Stimulated activated CD8-positive, alpha-beta memory T cell treated with anti-CD3 and anti-CD28 coated beads, Interleukin-15, amount 100 ng/mL, for 48 hours (primary cell): ENCODE measurements at regions not wholly inside any gene's neighbourhood (a gene's known extent, or its start where the extent isn't known, plus 50 kb on each side); places are given as distances from the start of the nearest gene placed in this dataset.
"Not testable (repeated sequence)": the region's sequence is repeated elsewhere in the genome, so short reads cannot be mapped to it uniquely, and the experiment has no call there.

ENCODE experiments used
- DNase-seq, 2 donors: peaks; one replicate each; pipeline ENCODE4 v3.0.0-alpha.2; 2020; ENCODE audit warnings: low read depth in 2 of 2

DNA sequence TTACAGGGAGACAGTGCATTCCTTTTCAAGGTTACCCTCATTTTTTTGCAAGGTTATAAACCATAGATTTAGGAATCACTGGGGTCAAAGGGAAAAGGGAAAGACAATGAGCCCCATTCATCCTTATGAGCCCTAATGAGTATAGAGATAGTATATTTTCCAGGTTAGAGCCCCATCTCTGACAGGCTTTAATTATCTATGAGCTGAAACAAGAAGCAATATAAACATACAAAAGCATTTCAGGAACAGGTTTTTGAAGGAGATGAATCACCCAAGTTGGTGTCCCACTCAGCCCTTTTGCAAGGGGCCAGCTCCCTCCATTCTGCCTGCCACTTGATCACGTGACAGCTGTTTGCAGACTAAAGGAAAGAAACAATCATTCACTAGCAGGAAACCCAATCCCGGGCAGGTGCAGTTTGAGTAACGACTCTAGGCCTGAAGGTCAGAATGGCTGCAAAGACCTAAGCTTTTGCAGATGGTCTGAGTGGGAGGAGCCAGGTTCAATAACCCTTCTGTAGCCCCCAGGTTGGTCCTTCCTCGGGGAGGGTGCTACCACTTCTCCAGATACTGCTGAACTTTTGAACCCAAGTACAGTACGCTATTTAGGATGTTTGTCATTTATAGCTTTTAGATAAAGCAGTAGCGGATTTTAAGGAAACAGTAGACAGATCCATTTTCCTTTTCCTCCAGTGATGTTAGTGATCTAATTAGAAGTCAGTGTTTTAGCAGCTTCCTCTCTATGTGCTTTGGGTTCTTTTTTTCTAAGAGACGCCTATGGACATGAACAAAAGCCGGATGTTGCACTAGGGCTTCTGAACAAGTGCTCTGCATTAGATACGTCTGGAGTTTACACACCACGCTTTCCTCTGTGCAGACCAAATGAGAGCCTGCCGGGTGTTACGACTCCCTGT, 253.2 kb downstream of the SOX4 start:
- peak; percentile 10 to 21 for DNase-seq

DNA sequence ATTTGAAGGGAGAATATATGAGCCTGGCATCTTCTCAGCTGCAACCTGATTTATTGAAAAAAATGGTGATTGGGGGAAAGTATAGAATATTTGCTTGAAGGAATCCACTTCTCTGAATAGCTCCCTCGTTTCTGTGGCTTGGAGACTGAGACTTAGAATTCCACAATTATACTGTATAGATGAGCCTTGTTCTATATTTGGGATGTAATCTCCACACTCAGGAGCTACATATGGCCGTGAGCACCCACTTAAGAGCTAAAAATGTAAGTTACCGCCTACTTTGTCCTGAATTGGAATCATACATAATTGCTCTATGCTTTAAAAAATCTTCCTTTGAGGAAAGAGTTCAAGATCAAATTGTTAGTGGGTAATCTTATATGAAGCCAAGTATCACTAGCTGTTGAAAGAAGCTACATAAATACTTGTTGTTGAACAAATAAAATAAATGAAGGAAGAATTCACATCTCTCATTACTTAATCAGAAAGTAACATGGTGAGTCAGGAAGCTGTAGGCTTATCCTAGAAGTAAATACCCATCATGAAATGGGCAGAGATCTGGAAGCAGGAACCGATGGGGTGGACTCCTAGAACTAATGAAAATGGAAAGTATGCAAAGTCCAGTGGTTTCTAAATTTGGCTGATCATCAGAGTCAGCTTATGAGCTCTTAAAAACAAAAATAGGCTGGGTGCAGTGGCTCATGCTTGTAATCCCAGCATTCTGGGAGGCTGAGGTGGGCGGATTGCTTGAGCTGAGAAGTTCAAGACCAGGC, 254.3 kb downstream of the SOX4 start:
- DNase-seq: no peak

DNA sequence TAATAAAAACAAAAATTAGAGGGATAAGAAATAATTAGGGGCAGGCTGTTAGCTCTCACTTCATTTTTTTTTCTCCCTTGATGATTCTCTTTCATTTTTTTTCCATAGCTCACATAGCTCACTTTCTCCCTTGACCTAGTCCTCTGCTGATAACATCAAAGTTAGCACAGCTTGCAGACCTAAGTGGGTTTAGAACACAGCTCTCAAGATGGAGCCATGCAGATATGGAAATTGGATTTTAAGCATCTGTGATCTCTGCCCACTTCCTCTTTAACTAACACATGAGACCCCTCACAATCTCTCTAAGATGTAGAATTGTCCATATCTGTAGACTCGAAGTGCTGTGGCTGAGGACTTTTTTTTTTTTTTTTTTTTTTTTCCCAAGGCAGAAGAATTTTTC, 257.1 kb downstream of the SOX4 start:
- no peak for DNase-seq

DNA sequence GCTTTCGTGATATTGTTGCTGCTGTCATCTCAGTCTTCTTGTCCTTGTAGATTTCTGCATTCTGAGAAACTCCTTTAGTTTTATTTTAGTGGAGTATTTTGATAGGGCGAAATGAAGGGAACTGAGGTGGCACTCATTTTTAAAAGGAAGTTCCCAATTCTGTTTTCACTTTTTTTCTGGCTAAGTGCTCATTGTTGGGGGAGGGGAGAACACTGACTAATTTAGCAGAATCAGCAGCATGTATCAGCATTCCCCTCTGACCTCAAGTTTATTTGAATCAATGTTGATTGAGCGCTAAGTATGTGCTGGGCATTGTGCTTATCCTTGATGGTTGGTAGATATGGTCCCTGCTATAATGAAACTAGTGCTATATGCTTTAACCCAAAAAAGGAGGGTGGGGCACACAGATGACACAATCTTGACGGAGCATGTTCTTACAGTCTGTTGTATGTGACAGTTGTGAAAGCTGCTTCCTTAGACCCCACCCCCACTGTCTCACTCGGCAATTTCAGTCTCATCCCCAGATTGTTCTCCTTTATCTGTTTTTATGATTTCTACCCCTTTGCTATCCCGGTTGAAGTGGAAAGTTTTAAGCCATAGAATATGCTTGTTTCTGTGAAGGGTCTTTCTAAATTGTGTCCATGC, 262.4 kb downstream of the SOX4 start:
- no peak for DNase-seq

DNA sequence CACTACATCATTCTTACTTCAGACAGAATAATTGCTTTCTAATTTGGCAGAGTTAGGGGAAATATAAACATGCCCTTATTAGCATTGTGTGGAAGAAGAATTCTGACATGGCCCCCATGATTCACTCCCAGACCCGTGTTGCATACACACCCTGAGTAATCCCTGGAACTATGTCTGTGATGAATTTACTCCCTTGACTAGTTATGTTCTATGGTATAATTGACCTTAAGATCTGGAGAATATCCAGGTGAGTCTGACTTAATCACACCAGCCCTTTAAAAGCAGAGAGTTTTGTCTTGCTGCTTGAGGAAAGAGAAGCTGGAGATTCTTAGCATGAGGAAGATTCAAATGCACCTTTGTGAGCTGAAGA, 262.9 kb downstream of the SOX4 start:
- DNase-seq: no peak

DNA sequence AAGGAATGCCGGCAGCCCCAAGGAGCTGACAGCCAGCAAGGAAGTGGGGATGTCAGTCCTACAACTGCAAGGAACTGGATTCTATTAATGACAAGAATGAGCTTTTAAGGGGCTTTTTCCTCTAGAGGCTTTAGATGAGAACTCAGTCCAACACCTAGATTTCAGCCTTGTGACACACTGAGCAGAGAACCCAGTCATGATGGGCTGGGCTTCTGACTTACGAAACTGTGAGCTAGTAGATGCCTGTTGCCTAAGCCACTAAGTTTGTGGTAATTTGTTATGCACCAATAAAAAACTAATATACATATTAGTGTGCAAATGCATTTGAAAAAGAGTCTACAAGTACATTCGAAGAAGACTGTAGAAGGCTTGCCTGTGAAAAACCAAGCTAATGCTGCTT, 263.3 kb downstream of the SOX4 start:
- no peak for DNase-seq

DNA sequence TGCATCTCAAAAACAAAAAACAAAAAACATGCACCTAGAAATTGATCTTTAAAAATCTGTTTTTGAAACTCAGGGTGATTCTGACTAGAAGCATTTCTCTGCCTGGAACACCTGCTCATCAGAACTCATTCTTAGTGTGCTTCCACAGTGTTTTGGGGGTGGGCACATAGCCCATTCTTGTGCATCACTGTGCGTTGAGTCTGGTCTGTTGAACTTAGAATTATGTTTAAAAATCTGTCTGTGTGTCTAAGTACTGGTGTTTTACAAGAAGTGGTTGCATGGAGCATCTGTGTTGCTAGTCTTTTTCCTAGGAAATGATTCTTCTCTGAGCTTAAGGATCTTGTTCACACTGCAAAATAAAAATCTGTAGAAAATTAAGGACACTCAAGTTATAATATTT, 264.5 kb downstream of the SOX4 start:
- no peak for DNase-seq

DNA sequence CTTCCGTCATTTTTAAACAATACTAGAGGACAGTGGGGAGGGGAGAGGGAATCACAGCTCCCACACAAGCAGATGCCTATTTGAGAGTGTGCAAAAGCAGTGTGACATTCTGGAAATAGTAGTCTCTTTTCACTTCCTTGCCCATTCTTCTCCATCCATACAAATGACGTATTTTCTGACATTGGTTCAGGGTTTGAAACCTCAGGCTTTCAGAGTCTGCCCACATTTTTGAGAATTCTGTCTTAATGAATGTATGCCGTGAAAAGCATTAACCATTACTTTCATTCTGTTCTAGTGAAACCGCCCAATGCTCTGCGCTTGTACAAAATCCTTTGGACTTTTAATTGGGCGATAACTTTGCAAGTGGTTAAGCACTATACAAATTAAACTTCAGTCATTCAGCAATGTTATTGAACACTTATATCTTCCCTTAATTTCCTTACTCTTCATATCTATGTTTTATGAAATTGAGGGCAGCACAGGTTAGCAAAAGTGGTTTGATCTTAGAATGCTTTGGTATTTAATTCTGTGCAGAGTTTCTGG, 265.7 kb downstream of the SOX4 start:
- DNase-seq: no peak

DNA sequence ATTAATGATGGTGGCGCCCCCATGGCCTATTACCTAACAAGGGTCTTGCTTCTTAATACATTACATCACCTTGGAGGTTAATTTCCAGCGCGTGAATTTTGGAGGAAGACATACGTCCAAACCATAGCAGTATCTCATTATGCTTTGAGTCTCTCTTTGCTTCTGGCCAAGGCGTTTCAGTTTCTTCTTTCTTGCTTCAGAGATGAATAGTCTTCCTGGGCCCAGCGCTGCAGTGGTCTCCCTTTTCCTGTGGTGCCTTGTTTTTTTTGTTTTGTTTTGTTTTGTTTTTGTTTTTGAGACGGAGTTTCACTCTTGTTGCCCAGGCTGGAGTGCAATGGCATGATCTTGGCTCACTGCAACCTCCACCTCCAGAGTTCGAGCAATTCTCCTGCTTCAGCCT, 268.4 kb downstream of the SOX4 start:
- no peak for DNase-seq

DNA sequence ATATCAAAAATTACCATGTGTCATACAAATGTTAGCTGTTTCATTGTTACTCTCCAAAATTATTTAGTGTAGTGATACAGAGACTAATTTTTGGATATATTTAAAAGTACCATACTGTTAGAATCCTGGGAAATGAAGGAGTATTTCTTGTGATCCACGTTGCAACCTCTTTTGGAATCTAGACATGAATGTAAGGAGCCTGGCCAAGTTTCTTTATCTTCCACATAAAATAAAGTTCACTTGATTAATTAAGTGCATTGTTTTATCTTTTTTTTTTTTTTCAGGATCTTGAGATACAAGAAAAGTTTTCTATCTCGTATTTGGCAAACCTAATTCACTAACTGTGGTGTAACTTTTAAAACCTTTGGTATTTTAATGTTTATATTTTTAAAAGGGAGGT, 270.7 kb downstream of the SOX4 start:
- DNase-seq: no peak

DNA sequence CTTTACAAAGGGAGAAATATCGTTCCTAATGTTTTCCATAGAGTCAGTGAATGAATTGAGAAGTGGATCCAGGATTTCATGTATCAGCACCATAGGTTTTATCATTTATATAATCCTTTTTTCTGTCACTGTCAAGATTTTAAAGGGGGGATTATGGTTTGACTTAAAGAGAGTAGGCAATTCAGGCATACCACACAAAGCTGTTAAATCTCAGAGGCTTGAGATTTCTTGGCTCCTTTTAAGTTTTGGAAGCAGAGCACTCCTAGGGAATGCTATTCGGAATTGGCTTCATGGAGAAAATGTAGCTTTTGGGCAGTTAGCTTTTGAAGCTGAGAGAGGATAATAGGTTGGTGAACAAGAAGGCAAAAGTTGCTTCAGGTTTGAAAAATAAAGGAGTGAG, 274.7 kb downstream of the SOX4 start:
- DNase-seq: no peak

DNA sequence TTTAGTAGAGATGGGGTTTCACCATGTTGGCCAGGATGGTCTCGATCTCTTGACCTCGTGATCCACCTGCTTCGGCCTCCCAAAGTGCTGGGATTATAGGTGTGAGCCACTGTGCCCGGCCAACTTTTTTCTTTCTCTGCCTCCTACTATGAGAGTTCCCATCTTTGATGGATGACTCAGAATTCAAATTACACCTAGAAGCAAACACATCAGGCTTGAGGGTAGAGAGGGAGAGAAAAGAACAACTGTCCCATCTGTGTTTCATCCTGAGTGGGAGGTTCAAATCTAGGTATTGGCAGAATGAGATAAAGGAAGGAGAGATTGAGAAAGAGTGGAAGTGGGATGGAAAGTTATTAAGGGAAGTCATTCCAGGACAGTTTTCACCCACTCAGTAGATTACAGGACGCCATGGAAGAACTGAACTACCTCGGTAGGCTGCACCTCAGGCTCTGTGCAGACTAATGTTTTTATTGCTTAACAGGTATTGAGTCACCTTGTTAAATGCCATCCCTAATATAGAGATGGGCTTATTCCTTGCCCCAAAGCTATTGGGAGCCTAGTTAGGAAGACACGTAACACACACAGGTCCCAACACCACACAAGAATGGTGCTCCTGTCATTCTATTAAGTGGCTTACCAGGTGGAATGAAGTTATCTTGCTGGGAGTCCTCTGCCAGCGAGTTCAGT, 275.7 kb downstream of the SOX4 start:
- no peak for DNase-seq

DNA sequence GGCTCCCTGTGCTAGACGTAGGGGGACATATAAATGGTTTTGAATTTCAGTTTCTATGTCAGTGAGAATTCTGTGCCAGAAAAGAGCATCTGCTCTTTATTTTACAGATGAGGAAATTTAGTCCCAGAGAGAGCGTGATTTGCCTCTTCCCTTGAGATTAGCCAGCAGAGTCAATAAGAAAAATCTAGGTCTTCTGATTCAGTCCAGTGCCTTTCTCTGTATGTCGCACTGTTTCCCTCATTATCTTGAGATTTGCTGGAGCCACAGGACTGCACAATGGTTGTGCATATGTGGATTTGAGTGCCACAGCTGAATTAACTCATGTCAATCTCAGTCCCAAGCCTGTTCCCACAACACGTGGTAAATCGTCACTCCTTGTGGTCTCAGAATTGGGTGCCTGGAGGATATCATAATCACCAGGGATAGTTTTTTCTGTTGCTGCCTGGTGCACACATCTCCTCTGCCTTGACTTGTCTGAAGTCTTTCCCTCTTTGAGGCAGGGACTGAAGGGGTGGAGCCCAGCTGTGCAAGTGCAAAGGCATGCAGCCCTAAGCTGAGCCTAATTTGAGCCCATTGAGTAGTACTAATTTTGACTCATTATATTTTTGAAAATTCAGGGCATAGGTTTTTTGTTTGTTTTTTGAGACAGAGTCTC, 276.7 kb downstream of the SOX4 start:
- DNase-seq: no peak

DNA sequence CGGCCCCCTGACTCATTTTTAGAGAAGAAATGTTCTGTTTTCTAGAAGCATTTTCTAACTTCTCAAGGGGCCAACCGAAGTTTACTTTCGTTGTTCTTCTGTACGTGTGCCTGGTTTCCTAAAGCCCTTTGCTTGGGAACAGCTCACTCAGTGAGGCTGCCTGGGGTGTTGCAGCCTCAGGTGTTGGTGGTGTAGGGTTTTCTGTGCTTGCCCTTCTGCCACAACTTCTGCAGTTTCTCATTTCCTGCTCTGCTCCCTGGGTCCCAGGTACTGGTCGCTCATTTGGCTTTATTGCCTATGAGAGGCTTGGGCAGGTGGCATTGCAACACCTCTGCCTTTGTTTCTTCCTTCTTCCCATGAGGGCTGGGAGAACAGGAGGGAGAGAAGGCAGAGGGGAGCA, 278.3 kb downstream of the SOX4 start:
- DNase-seq: no peak

DNA sequence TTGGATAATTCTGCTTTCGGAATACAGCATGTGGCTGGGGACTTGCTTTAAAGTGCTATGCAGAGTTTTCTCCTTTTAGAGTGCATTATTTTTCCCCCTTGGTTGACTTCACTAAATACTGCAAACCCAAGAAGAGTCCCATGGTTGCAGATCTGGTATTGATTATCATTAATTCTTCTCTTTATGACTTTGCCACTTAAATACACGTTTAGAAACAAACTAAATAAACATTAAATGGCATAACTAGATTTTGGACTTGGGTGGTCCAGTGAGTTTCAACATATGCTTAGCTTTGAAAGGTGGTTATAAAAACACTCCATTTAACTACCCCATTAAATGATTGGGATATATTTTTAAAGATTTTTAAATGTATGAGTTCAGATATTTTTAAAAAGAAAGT, 279.2 kb downstream of the SOX4 start:
- DNase-seq: no peak

DNA sequence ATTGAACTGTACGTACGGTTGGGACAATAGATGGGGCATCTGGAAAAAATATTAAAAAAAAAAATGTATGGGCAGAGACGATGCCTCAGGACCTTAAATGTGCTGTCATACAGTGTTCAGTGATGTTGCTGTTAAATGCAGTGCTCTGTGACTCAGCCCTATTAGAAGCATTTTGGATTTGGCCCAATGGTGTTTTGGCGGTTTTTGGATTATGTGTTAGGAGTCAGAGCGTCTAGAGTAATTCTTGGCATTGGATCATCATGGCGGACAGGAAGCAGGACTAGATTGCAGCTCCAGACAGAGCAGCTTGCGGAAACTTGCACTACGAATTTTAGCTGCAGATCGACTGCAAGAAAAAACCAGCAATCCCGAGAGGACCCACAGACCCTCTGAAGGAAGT, 280.0 kb downstream of the SOX4 start:
- no peak for DNase-seq

DNA sequence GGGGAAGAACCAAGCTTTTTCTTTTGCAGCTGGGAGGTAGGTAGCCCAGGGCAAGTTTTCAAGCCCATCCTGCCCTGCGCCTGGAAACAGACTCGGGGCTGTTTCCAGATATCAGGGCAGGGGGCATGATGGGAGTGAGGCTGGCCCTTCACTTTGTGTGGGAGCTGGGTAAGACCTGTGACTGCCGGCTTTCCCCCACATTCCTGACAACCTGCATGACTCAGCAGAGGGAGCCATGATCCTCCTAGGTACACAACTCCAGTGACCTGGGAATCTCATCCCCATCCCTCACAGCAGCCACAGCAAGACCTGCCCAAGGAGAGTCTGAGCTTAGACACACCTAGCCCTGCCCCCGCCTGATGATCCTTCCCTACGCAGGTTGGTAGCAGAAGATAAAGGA, 280.8 kb downstream of the SOX4 start:
- DNase-seq: no peak

DNA sequence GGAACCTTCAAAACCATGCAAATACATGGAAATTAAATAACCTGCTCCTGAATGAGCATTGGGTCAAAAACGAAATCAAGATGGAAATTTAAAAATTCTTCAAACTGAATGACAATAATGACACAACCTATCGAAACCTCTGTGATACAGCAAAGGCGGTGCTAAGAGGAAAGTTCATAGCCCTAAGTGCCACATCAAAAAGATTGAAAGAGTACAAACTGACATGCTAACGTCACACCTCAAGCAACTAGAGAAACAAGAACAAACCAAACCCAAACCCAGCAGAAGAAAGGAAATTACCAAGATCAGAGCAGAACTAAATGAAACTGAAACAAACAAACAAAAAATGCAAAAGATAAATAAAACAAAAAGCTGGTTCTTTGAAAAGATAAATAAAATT, 283.5 kb downstream of the SOX4 start:
- not testable (repeated sequence) for DNase-seq

DNA sequence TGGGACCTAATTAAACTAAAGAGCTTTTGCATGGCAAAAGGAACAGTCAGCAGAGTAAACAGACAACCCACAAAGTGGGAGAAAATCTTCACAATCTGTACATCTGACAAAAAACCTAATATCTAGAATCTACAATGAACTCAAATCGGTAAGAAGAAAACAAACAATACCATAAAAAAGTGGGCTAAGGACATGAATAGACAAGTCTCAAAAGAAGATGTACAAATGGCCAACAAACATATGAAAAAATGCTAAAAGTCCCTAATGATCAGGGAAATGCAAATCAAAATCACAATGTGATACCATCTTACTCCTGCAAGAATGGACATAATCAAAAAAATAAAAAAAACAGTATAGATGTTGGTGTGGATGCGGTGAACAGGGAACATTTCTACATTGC, 286.7 kb downstream of the SOX4 start:
- not testable (repeated sequence) for DNase-seq

DNA sequence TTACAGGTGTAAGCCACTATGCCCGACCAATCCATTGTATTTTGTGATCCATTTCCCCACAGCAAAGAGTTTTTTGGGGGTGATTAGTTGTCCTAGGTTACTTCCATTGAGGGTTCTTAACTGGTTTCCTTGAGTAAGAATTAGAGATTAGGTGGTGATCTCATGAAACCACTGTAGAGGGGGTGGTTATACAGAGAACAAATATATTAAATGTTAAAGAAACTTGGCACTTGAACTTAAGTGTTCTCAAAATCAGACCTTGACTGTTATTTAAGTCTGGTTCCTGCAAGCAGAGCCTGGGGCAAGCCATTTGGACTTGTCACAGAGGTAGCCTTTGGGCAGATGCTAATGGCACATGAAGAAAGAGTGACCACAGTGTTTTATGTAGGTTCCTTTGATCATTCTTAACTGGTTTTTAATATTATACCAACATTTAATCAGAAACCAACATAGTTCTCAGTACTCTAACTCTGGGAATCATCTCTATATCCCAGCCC, 288.5 kb downstream of the SOX4 start:
- DNase-seq: no peak
